ENCODE measurements at regions not wholly inside any gene's neighbourhood (a gene's known extent, or its start where the extent isn't known, plus 50 kb on each side); places are given as distances from the start of the nearest gene placed in this dataset.

DNA sequence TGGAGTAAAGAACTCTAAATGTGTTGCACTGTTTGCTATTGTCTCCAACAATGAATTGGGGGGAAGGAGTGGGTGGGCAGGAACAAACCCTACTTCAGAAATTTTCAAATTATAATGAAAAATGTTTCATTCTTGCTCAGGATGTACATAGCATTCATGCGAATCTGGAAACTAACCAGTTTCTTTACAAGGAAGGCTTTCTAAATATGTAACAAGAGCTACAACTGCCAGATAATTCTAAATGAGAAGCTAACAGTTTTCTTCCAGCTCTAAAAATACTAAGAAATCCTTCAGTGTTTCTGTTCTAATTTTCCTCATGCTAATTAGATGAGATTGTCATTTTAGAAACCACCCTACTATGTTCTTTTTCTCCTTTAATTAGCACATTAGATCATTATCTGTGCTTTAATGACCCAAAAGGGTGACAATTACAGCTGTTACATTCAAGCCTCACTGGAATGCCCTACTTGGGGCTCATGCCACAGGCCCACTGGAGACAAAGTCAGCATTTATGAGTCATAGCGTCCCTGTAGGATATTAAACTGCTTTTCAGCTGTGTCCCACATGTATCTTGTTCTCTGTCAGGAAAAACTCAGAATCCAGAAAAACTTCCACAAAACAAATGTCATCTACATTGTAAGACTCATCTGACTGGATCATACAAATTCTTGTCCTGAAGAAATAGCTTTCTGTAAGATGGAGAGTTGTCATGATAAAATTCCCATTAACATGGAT, 804.6 kb upstream of the CXADR start:
- DNase-seq: no peak

- no peak for DNase-seq
Observed at GRCh38 chr21:16709866-16710550, 802.8 kb upstream of the CXADR start.

DNA sequence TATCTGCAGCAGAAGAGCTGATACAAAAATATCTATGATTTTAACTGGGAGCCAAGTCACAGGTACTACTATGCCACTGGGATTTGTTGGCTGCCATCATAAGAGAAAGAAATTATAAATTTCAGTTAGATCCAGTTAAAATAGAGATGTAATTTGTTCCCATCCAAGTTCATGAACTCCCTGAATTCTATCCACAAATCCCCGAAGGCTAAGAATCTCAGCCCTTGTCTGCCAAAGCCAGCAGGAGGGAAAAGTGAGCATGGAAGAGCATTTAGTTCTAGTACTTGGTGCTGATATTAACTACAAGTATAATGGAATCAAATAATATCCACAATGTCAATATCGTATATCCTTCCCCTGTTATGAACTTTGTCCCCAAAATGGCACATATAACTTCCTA, 801.1 kb upstream of the CXADR start:
- no peak for DNase-seq

GRCh38 chr21:16713331-16714117, 799.3 kb upstream of the CXADR start:
- DNase-seq: no peak

DNA sequence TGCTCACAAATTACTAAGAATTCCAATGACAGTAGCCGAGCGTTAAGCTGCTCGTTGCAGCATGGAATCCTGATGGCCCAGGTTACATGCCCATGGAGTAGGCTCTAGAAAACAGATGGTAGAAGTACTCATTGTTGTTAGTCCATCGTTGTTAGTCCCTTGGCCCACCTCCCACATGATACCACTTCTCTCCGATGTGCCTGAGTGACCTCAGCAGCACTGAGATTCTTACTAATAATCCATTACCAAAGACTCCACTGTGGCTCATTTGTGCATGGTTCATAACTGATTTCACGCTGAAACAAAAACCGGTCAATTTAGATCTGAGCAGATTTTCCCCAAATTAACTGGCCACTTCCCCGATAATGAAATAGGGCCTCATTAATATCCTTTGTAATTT, 772.3 kb upstream of the CXADR start:
- DNase-seq: no peak

DNA sequence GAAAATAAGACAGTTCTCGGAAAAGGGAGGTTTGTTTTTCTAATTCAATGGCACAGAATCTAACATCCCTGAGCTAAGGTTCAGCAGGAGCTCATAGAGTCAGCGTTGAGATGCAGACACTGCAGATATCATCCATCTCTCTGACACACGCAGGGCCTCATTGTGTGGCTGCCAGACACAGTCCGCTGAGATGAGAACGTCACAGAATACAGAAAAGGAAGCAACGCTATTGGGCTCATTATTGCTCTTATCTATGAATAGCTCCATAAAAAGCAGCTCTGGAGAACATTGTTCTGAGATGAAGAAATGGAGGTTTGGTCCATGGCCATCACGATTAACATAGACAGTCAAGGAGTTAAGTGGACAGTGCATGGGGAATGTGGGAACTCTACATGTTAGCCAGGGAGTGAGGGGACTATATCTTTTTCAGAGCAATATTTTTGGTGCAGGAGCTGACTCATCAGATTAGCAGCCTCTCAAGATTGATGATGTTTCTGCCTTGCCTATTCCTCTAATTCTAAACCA, 771.6 kb upstream of the CXADR start:
- DNase-seq: no peak

DNA sequence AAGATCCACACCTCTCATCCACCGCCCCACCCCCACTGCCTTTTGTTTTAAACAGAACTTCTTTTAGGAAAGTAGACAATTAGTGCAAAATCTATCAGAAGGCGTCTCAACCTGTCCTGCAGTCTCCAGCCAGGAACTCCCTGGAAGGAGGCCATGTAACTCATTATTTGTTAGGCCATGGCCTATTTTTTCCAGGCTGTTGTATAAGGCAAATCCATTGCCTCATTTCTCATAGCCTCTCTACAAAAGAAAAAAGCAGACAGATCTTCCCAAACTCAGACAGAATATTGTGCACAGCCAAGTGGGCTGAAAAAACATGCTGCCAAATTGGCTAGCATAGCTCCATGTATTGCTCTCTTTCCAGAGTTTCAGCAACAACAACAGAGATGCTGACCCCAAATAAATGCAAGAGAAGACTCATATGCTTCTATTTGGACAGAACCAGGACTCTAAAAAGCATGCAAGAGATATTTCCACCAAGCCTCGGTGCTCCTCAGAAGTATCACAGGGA, 770.7 kb upstream of the CXADR start:
- no peak for DNase-seq

GRCh38 chr21:16742741-16743140, 770.1 kb upstream of the CXADR start:
- DNase-seq: no peak

DNA sequence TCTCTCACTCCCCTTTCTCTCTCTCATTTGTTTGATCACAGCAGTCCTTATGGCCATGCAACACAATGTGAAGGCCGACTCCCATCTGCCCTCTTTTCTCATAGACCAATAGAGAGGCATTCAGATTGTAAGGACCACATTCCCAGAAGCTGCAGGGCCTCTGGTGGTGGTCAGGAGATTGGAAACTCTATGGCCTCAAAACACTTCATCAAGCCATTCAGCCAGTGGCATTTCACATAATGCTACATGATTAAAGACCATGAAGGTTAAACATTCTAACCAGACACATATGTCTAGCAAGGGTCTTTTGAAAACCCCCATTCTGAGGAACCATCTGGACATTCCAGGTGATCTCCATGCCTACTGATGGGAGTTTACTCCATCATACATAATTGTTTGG, 769.5 kb upstream of the CXADR start:
- no peak for DNase-seq

GRCh38 chr21:16750926-16751325, 761.9 kb upstream of the CXADR start:
- DNase-seq: no peak

DNA sequence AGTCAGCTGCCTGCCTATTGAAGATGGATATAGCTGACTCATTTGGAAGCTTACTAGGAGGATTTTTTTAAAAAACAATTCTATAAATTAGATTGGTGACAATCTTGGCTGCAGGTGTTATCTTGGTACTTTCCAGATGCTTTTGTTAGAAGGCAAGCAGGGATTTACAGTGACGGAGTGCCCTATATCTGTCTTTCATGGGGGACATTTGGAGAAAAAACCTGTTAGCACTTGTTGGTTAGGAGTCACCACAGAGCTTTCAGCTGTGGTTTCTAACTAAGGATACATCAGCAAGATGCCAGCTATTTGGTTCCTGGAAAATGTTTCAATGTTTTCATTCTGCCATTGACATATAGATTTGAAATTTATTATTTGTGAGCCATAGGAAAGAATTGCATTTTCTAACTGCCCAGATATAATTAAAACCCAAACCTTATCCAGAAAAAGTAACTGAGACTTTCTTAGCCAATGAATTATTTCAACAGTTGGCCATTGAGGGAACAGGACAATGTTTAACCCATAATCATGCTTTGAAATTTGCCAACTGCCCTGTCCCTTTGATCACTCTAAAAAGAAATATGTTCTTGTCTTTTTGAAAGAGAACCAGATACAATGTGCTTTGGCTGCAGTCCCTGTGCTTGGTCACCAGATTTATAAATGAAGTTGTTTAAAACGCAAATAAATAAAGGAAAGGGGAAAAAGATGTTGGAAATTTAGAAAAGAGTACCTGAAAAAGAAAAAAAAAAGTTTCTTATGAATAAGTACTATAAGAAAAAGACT, 761.0 kb upstream of the CXADR start:
- DNase-seq: no peak

GRCh38 chr21:16752475-16752857, 760.4 kb upstream of the CXADR start:
- no peak for DNase-seq

GRCh38 chr21:16755061-16755460, 757.8 kb upstream of the CXADR start:
- no peak for DNase-seq

GRCh38 chr21:16767201-16767600, 745.6 kb upstream of the CXADR start:
- no peak for DNase-seq

- no peak for DNase-seq
Observed at GRCh38 chr21:16768096-16768495, 744.7 kb upstream of the CXADR start.

DNA sequence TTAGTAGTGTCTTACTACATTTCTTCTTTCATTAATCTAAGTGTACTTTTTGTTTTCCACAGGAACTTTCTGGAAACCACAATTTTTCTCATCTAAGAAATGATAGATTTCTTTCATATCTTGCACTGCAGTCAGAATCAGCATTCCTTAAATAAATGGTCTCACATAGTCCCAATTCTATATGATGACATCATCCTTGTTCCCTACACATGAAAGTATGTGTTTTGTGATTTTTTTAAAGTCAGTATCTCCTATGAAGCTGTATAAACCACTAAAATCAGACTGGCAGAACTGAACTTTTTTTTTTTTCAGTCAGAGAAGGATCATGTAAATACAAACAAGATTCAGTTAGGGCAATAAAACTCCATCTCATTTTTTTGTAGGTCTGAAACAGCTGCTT, 742.6 kb upstream of the CXADR start:
- no peak for DNase-seq

GRCh38 chr21:16773206-16773605, 739.6 kb upstream of the CXADR start:
- DNase-seq: no peak

DNA sequence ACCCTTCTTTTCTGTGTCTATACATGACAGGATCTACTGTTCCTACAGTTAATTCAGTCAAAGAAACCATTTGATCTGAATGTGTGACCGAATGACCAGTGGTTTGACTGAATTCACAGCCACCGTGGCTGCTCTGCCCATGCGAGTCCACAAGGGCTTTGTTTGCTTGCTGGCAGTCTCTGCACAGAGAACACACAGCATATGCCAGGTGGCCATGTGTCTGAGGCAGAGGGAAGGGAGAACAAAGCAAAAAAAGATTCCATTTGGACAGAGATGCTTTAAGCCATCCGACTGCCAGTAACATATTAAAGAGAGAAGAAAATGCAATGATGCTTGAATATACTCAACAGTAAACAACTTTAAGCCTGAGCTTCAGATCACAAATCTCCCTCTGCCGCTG, 737.8 kb upstream of the CXADR start:
- no peak for DNase-seq

- no peak for DNase-seq
Observed at GRCh38 chr21:16777041-16777720, 735.7 kb upstream of the CXADR start.

- no peak for DNase-seq
Observed at GRCh38 chr21:16788584-16788983, 724.3 kb upstream of the CXADR start.

GRCh38 chr21:16789636-16790035, 723.2 kb upstream of the CXADR start:
- no peak for DNase-seq

DNA sequence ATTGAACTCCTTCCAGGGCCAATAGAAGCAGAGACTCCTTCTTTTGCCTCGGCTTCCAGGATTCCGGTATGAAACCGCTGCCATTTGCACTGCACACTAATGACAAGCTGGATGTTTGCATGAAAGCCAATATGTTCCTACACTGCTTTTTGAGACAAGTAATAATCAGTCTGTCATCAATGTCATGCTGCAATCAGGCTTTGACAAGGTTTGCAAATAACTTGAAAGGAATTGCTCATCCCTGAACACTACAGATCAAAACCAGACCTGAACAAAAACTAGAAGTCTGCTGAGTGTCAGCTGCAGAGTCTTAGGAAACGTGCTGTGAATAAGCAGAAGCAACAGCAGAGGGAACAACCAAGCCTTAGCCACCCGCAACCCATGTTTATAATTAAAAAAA, 720.7 kb upstream of the CXADR start:
- no peak for DNase-seq

Data from activated CD4-positive, alpha-beta T cell treated with anti-CD3 and anti-CD28 coated beads for 48 hours (primary cell).